NCI-H748 (cell line): ENCODE measurements at regions not wholly inside any gene's neighbourhood (a gene's known extent, or its start where the extent isn't known, plus 50 kb on each side); places are given as distances from the start of the nearest gene placed in this dataset.

Experiments used
- DNase-seq: peaks from one replicate; lab custom pipeline; 2025; ENCODE audit not compliant: unreplicated experiment; lab: John Stamatoyannopoulos, UW

GRCh38 chr3:159640225-159640624 is 348.4 kb upstream of the IL12A start:
- no peak for DNase-seq

GRCh38 chr3:159643406-159643805 is 345.2 kb upstream of the IL12A start:
- no peak for DNase-seq

- DNase-seq, result no peak
These were observed 342.8 kb upstream of the IL12A start for GRCh38 chr3:159645874-159646273.

GRCh38 chr3:159649951-159650350 is 338.7 kb upstream of the IL12A start:
- no peak for DNase-seq

- DNase-seq, result no peak
These were observed 337.9 kb upstream of the IL12A start for GRCh38 chr3:159650726-159651125.

- DNase-seq, result no peak
These were observed 336.2 kb upstream of the IL12A start for GRCh38 chr3:159652452-159652851.

GRCh38 chr3:159654183-159655134 is 334.2 kb upstream of the IL12A start:
- no peak for DNase-seq

GRCh38 chr3:159655202-159655601 is 333.4 kb upstream of the IL12A start:
- DNase-seq, result no peak

- DNase-seq, result no peak
These were observed 331.5 kb upstream of the IL12A start for GRCh38 chr3:159657176-159657575.

GRCh38 chr3:159657629-159658028 is 331.0 kb upstream of the IL12A start:
- DNase-seq, result no peak

GRCh38 chr3:159660326-159660725 is 328.3 kb upstream of the IL12A start:
- DNase-seq, result no peak

GRCh38 chr3:159660901-159661300 is 327.7 kb upstream of the IL12A start:
- no peak for DNase-seq

- no peak for DNase-seq
These were observed 326.1 kb upstream of the IL12A start for GRCh38 chr3:159662549-159662948.

- no peak for DNase-seq
These were observed 324.6 kb upstream of the IL12A start for GRCh38 chr3:159664006-159664405.

- no peak for DNase-seq
These were observed 324.0 kb upstream of the IL12A start for GRCh38 chr3:159664653-159665052.

GRCh38 chr3:159667261-159667660 is 321.4 kb upstream of the IL12A start:
- DNase-seq, result no peak

- no peak for DNase-seq
These were observed 320.2 kb upstream of the IL12A start for GRCh38 chr3:159668461-159668860.

GRCh38 chr3:159668990-159669476 is 319.6 kb upstream of the IL12A start:
- no peak for DNase-seq

GRCh38 chr3:159669766-159670165 is 318.9 kb upstream of the IL12A start:
- DNase-seq, result no peak

GRCh38 chr3:159672728-159673688 is 315.6 kb upstream of the IL12A start:
- no peak for DNase-seq

- no peak for DNase-seq
These were observed 314.1 kb upstream of the IL12A start for GRCh38 chr3:159674583-159674982.
